ENCODE measurements at regions not wholly inside any gene's neighbourhood (a gene's known extent, or its start where the extent isn't known, plus 50 kb on each side); places are given as distances from the start of the nearest gene placed in this dataset.

DNA sequence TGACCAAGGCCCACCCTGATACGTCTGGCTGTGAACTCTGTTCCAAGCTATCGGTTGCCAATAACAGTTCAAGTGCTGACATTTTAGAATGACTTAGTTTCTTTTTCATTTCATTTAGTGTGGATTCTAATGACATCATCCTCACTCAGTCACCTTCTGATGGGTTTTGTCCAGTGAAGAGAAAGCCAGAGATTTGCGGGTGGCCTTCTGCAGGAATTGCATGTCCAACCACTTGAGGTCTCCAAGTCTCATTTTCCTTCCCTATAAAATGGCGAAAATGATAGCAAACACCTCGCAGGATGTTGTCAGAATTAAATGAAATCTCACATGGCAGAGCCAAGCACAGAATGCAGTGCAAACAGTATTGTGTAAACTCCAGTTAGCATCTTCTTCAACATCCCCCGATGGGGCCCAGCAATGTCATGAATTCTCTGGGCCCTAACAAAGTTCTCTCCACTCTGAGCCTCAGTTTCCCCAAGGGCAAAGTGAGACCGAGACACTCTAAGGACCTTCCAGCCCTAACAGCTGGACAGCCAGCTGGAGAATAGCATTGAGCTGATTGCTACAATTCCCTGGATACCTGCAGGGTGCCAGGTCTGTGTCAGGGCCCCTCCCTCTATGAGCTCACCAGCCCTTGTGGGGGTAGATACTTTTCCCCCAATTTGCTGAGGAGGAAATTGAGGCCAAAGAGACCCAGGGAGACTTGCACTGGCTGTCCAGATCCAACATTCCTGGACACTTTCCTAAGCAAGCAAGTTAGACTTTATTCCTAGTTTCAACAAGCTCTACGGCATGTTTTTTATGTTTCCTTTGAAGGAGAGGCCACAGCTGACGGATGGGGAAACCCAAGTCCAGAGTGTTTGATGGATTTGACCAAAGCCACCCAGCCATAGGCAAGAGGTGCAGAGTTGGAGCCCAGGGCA, 286.7 kb downstream of the MN1 start:
- TF ChIP-seq TOX (CRISPR knock-in tag; IDR thresholded peaks at IDR 0.05; ENCODE audit: borderline replicate concordance) (no peak), ISL1 (CRISPR knock-in tag; IDR thresholded peaks at IDR 0.05) (no peak)
- no peak for ATAC-seq

DNA sequence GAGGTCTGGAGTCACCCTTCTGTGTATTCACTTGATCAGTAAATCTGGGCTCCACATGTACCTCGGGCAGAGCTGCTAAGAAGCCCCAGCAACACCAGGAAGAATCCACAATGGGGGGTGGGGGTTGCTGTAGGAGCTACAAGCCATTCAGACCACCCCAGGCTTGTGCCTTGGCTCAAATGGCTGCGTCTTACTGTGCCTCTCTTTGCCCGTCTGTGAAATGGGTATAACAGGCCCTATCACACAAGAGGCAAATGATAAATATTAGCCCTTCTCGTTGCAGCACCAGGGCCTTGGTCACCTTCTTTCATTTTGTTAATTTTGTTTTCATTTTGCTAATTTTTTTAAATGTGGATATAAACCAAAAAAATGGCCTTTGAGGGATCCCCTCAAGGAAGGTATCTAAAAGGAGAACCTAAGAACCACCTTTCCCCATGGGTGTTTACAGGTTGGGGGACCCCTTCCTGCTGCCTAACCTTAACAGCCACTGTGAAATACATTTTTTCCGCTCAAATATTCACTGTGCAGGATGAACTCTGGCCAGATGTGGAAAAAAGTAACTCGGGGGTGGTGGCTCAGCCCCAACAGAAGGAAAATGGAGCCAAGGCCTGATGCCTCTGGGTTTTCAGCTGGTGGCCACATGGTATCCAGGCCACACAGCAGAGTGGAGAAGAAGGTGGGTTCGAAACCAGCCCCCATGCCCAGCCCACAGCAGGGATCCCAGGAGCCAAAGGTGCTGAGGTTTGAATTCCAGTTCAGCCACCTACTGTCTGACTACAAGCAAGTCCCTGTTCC, 284.0 kb downstream of the MN1 start:
- no peak for ATAC-seq
- TF ChIP-seq BACH2 (CRISPR knock-in tag; IDR thresholded peaks at IDR 0.05; ENCODE audit: borderline replicate concordance) (no peak), GLIS3 (CRISPR knock-in tag; IDR thresholded peaks at IDR 0.05) (no peak), RARB (CRISPR knock-in tag; IDR thresholded peaks at IDR 0.05) (no peak)

DNA sequence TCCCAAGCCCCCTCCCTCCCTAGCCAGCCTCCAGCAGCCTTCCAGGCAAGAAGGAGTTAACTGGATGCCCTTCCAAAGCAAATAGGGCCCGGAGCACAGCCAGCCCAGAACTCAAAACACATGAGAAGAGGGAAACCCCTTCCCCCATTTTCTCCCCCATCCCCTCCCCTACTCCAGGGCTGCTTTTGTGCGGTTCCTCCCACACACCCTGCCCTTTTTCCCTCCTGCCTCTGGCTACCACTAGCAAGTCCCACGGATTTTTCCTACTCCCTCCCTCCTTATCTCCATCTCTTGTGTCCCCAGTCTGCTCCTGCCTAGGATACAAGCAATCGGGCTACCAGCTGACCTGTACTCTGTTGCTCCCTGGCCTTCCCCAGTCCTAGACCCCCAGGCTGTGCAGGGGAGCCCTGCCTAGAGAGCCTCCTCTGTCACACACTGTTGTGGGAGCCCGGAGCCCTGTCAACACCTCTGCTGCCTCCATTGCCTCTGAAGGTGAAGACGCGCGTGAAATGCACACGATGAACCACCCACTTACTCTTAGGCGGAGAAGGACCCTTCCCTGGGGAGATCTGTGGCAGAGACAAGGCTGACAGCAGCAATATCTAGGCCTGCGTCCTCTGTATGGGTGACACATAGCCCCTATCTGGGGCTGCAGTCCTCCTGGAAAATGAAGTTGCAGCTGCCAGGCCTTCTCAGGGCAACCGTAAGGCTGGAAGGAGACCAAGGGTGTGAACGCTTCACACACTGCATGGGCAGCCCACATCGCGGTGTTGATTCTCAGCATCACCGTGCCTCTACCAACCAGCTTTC, 282.8 kb downstream of the MN1 start:
- ATAC-seq, result peak; percentile 45; the same call in 2 of the 3 replicates
- TF ChIP-seq GLIS3 (CRISPR knock-in tag; IDR thresholded peaks at IDR 0.05) (no peak), BACH2 (CRISPR knock-in tag; IDR thresholded peaks at IDR 0.05; ENCODE audit: borderline replicate concordance) (no peak), ZNF8 (CRISPR knock-in tag; IDR thresholded peaks at IDR 0.05) (no peak), ZC3H10 (CRISPR knock-in tag; IDR thresholded peaks at IDR 0.05) (no peak), ZFP3 (CRISPR knock-in tag; IDR thresholded peaks at IDR 0.05) (no peak), TSHZ2 (CRISPR knock-in tag; IDR thresholded peaks at IDR 0.05) (no peak), PATZ1 (CRISPR knock-in tag; IDR thresholded peaks at IDR 0.05; ENCODE audit: borderline replicate concordance) (no peak), ZNF70 (CRISPR knock-in tag; IDR thresholded peaks at IDR 0.05) (no peak), CREB5 (CRISPR knock-in tag; IDR thresholded peaks at IDR 0.05; ENCODE audit: low read depth) (no peak), TCF4 (CRISPR knock-in tag; IDR thresholded peaks at IDR 0.05; ENCODE audit: borderline replicate concordance) (no peak), ISL1 (CRISPR knock-in tag; IDR thresholded peaks at IDR 0.05) (no peak), RARB (CRISPR knock-in tag; IDR thresholded peaks at IDR 0.05) (no peak), CSRNP3 (CRISPR knock-in tag; IDR thresholded peaks at IDR 0.05) (no peak), ARNTL (CRISPR knock-in tag; IDR thresholded peaks at IDR 0.05; ENCODE audit: borderline replicate concordance, low read depth) (no peak), SNAI2 (CRISPR knock-in tag; IDR thresholded peaks at IDR 0.05) (no peak), PPARA (CRISPR knock-in tag; IDR thresholded peaks at IDR 0.05; ENCODE audit: borderline replicate concordance) (no peak), ZFP30 (CRISPR knock-in tag; IDR thresholded peaks at IDR 0.05) (no peak)
- TF ChIP-seq, protein P1, sequence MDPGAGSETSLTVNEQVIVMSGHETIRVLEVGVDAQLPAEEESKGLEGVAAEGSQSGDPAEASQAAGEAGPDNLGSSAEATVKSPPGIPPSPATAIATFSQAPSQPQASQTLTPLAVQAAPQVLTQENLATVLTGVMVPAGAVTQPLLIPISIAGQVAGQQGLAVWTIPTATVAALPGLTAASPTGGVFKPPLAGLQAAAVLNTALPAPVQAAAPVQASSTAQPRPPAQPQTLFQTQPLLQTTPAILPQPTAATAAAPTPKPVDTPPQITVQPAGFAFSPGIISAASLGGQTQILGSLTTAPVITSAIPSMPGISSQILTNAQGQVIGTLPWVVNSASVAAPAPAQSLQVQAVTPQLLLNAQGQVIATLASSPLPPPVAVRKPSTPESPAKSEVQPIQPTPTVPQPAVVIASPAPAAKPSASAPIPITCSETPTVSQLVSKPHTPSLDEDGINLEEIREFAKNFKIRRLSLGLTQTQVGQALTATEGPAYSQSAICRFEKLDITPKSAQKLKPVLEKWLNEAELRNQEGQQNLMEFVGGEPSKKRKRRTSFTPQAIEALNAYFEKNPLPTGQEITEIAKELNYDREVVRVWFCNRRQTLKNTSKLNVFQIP (CRISPR knock-in tag; IDR thresholded peaks at IDR 0.05; ENCODE audit: borderline replicate concordance, low read depth), result no peak
